Activated B cell treated with CpG ODN at 0.5 μM for 24 hours (primary cell): ENCODE measurements at regions not wholly inside any gene's neighbourhood (a gene's known extent, or its start where the extent isn't known, plus 50 kb on each side); places are given as distances from the start of the nearest gene placed in this dataset.
"Not testable (repeated sequence)": the region's sequence is repeated elsewhere in the genome, so short reads cannot be mapped to it uniquely, and the experiment has no call there.

Source experiments
- ATAC-seq: fragments of 200-7000 bp; cut with Tn5 transposase; one replicate; pipeline ENCODE4 v1.10.0; 2021; ENCODE audit warnings: low read depth, mild to moderate bottlenecking, moderate library complexity
- CTCF ChIA-PET: fragments of 350-600 bp; sonication (Branson Sonifier 250); formaldehyde crosslinking; loops from one replicate; lab custom pipeline; 2021; ENCODE audit warnings: antibody characterized with exemption; lab: Charles Lee
- POLR2A ChIA-PET: fragments of 350-600 bp; sonication (Branson Sonifier 250); formaldehyde crosslinking; loops from one replicate; lab custom pipeline; 2021; ENCODE audit warnings: antibody characterized with exemption; lab: Charles Lee
- DNase-seq: peaks from one replicate; pipeline ENCODE4 v3.0.0; 2022
- H3K27ac Mint-ChIP-seq: one replicate; pipeline ENCODE4 v1.8.0; 2020; ENCODE audit warnings: mixed read lengths
- H3K27me3 Mint-ChIP-seq: one replicate; pipeline ENCODE4 v1.8.0; 2021; ENCODE audit warnings: mixed read lengths
- H3K36me3 Mint-ChIP-seq: one replicate; pipeline ENCODE4 v1.8.0; 2021; ENCODE audit warnings: low read depth, mixed read lengths
- H3K4me1 Mint-ChIP-seq: one replicate; pipeline ENCODE4 v1.8.0; 2021; ENCODE audit warnings: mixed read lengths
- H3K4me3 Mint-ChIP-seq: one replicate; pipeline ENCODE4 v1.8.0; 2020; ENCODE audit warnings: mild to moderate bottlenecking, mixed read lengths
- H3K9me3 Mint-ChIP-seq: one replicate; pipeline ENCODE4 v1.8.0; 2020; ENCODE audit warnings: mixed read lengths
- CTCF ChIP-seq: fragments of 200-600 bp; IDR thresholded peaks from one replicate; pipeline ENCODE4 v1.8.0; 2022; ENCODE audit warnings: antibody characterized with exemption, mild to moderate bottlenecking
- intact Hi-C: fragments of 100-400 bp; cut with micrococcal nuclease; formaldehyde crosslinking; loops from one replicate; pipeline ENCODE4 v1.15.1; 2024

GRCh38 chr4:107348188-107349050 is 312.3 kb upstream of the DKK2 start:
- ATAC-seq (no peak), DNase-seq (no peak)
- no peaks in the 10 kb centered on the region for H3K4me1 Mint-ChIP-seq
- ChIA-PET CTCF (no interaction called here), POLR2A (no interaction called here)
- H3K27me3 Mint-ChIP-seq = no peaks in the 10 kb centered on the region
- intact Hi-C loops = no loop called here
- H3K27ac Mint-ChIP-seq = no peak overlapping the region
- H3K36me3 Mint-ChIP-seq = no peaks in the 10 kb centered on the region
- no peaks in the 10 kb centered on the region for H3K9me3 Mint-ChIP-seq
- no peak overlapping the region for H3K4me3 Mint-ChIP-seq
- TF ChIP-seq CTCF = no peak

GRCh38 chr4:107333518-107333917 is 297.4 kb upstream of the DKK2 start:
- Mint-ChIP-seq H3K4me3 (no peak overlapping the region), H3K27me3 (no peaks in the 10 kb centered on the region), H3K9me3 (peaks cover 7% of the 10 kb centered on the region), H3K4me1 (no peaks in the 10 kb centered on the region), H3K27ac (no peak overlapping the region), H3K36me3 (no peaks in the 10 kb centered on the region)
- TF ChIP-seq CTCF = no peak
- no peak for ATAC-seq
- DNase-seq = no peak
- ChIA-PET CTCF (no interaction called here), POLR2A (no interaction called here)
- intact Hi-C loops = no loop called here

GRCh38 chr4:107332656-107333055 is 296.5 kb upstream of the DKK2 start:
- intact Hi-C loops, H3K36me3 Mint-ChIP-seq: not testable (repeated sequence)

GRCh38 chr4:107330916-107331315 is 294.8 kb upstream of the DKK2 start:
- peaks cover 10% of the 10 kb centered on the region for H3K9me3 Mint-ChIP-seq
- ATAC-seq (no peak), DNase-seq (no peak)
- H3K36me3 Mint-ChIP-seq = no peaks in the 10 kb centered on the region
- no peak overlapping the region for H3K4me3 Mint-ChIP-seq
- no peak for TF ChIP-seq CTCF
- no peaks in the 10 kb centered on the region for H3K27me3 Mint-ChIP-seq
- intact Hi-C loops = no loop called here
- ChIA-PET CTCF (no interaction called here), POLR2A (no interaction called here)
- no peaks in the 10 kb centered on the region for H3K4me1 Mint-ChIP-seq
- H3K27ac Mint-ChIP-seq = no peak overlapping the region

More at GRCh38 chr4:107332656-107333055, 296.5 kb upstream of the DKK2 start:
- H3K27ac Mint-ChIP-seq, DNase-seq, ATAC-seq, H3K4me3 Mint-ChIP-seq, H3K27me3 Mint-ChIP-seq, CTCF ChIA-PET, H3K9me3 Mint-ChIP-seq, H3K4me1 Mint-ChIP-seq, POLR2A ChIA-PET: not testable (repeated sequence)

GRCh38 chr4:107319386-107319785 is 283.3 kb upstream of the DKK2 start:
- DNase-seq (no peak), ATAC-seq (no peak)
- Mint-ChIP-seq H3K36me3 (no peaks in the 10 kb centered on the region), H3K27me3 (no peaks in the 10 kb centered on the region), H3K27ac (no peak overlapping the region), H3K9me3 (peaks cover 7% of the 10 kb centered on the region), H3K4me1 (no peaks in the 10 kb centered on the region), H3K4me3 (no peak overlapping the region)
- TF ChIP-seq CTCF = no peak
- intact Hi-C loops = no loop called here
- ChIA-PET CTCF (no interaction called here), POLR2A (no interaction called here)
